HFFc6 (cell line): ENCODE measurements at regions not wholly inside any gene's neighbourhood (a gene's known extent, or its start where the extent isn't known, plus 50 kb on each side); places are given as distances from the start of the nearest gene placed in this dataset.

Experiments used
- DNase-seq: peaks from one replicate; pipeline ENCODE4 v3.0.0-alpha.2; 2018
- H3K27ac Mint-ChIP-seq: 2 replicates; pipeline ENCODE4 v1.8.0; 2020; ENCODE audit warnings: mild to moderate bottlenecking, mixed read lengths
- H3K27me3 Mint-ChIP-seq: 2 replicates; pipeline ENCODE4 v1.8.0; 2021; ENCODE audit warnings: mild to moderate bottlenecking, moderate library complexity, mixed read lengths; ENCODE audit not compliant: insufficient read depth
- H3K36me3 Mint-ChIP-seq: 2 replicates; pipeline ENCODE4 v1.8.0; 2021; ENCODE audit warnings: low read depth, mixed read lengths
- H3K4me1 Mint-ChIP-seq: 2 replicates; pipeline ENCODE4 v1.8.0; 2020; ENCODE audit warnings: low read depth, mixed read lengths
- H3K4me3 Mint-ChIP-seq: 2 replicates; pipeline ENCODE4 v1.8.0; 2020; ENCODE audit warnings: mild to moderate bottlenecking, moderate library complexity, mixed read lengths
- H3K9me3 Mint-ChIP-seq: 2 replicates; pipeline ENCODE4 v1.8.0; 2020; ENCODE audit warnings: mild to moderate bottlenecking, mixed read lengths
- CTCF ChIP-seq: fragments of 200-600 bp; sonication (generic); IDR thresholded peaks from 2 replicates; pipeline ENCODE4 v1.5.0; 2021; ENCODE audit warnings: antibody characterized with exemption, mild to moderate bottlenecking

GRCh38 chr5:135133698-135134515, 99.9 kb upstream of the PITX1 start:
- peaks cover 12% of the 10 kb centered on the region for H3K27me3 Mint-ChIP-seq
- H3K4me3 Mint-ChIP-seq = no peak overlapping the region
- H3K36me3 Mint-ChIP-seq = no peaks in the 10 kb centered on the region
- no peak overlapping the region for H3K27ac Mint-ChIP-seq
- no peak for TF ChIP-seq CTCF
- peaks cover 25% of the 10 kb centered on the region for H3K4me1 Mint-ChIP-seq
- DNase-seq = no peak
- H3K9me3 Mint-ChIP-seq = no peaks in the 10 kb centered on the region

GRCh38 chr5:135133181-135133580, 99.2 kb upstream of the PITX1 start:
- Mint-ChIP-seq H3K9me3 (no peaks in the 10 kb centered on the region), H3K36me3 (no peaks in the 10 kb centered on the region), H3K27me3 (peaks cover 12% of the 10 kb centered on the region), H3K4me1 (peaks cover 22% of the 10 kb centered on the region), H3K4me3 (no peak overlapping the region), H3K27ac (no peak overlapping the region)
- TF ChIP-seq CTCF = no peak
- DNase-seq = no peak

- H3K9me3 Mint-ChIP-seq = no peaks in the 10 kb centered on the region
- no peaks in the 10 kb centered on the region for H3K36me3 Mint-ChIP-seq
- no peak for TF ChIP-seq CTCF
- H3K4me3 Mint-ChIP-seq = no peak overlapping the region
- no peak for DNase-seq
- H3K27me3 Mint-ChIP-seq = peaks cover 12% of the 10 kb centered on the region
- peaks cover 30% of the 10 kb centered on the region for H3K4me1 Mint-ChIP-seq
- H3K27ac Mint-ChIP-seq = no peak overlapping the region
These were observed 98.0 kb upstream of the PITX1 start for GRCh38 chr5:135131801-135132680.

- TF ChIP-seq CTCF = no peak
- Mint-ChIP-seq H3K4me3 (no peak overlapping the region), H3K4me1 (peaks cover 28% of the 10 kb centered on the region), H3K9me3 (no peaks in the 10 kb centered on the region), H3K27ac (no peak overlapping the region), H3K27me3 (peaks cover 11% of the 10 kb centered on the region), H3K36me3 (no peaks in the 10 kb centered on the region)
- DNase-seq = no peak
These were observed 96.5 kb upstream of the PITX1 start for GRCh38 chr5:135130261-135131215.

GRCh38 chr5:135129307-135129706, 95.3 kb upstream of the PITX1 start:
- Mint-ChIP-seq H3K4me3 (no peak overlapping the region), H3K4me1 (peaks cover 29% of the 10 kb centered on the region), H3K9me3 (no peaks in the 10 kb centered on the region), H3K27me3 (peaks cover 12% of the 10 kb centered on the region), H3K27ac (no peak overlapping the region), H3K36me3 (no peaks in the 10 kb centered on the region)
- no peak for DNase-seq
- no peak for TF ChIP-seq CTCF
